HepG2 (cell line): ENCODE measurements at regions not wholly inside any gene's neighbourhood (a gene's known extent, or its start where the extent isn't known, plus 50 kb on each side); places are given as distances from the start of the nearest gene placed in this dataset.

Source experiments
- ATAC-seq: fragments of 200-7000 bp; cut with Tn5 transposase; 3 replicates; pipeline ENCODE4 v1.9.1; 2020; ENCODE audit warnings: mild to moderate bottlenecking, moderate library complexity
- BruUV-seq: library from RNA; stranded (reverse); fragments of 400-500 nt; replicated peaks from 2 replicates; lab custom pipeline; 2021; lab: Mats Ljungman, UMichigan
- CTCF ChIA-PET: fragments of 300-600 bp; formaldehyde crosslinking; extraction: SDS; loops from one replicate; lab custom pipeline; 2021; ENCODE audit warnings: low total read pairs, inconsistent platforms, low intra/inter-chr PET ratio; lab: Yijun Ruan, JAX
- POLR2A ChIA-PET: fragments of 350-600 bp; sonication (Branson Sonifier 250); formaldehyde crosslinking; loops from one replicate; lab custom pipeline; 2020; ENCODE audit warnings: antibody characterized with exemption, inconsistent platforms; lab: Yijun Ruan, JAX
- DNase-seq: peaks from one replicate; pipeline ENCODE4 v3.0.0-alpha.2; 2015; ENCODE audit warnings: low spot score
- FAIRE-seq: peaks from 3 replicates; lab custom pipeline; 2011; peaks lifted over from hg19 to GRCh38; lab: Jason Lieb, UNC
- H2AFZ ChIP-seq: one replicate; pipeline ENCODE4 v1.6.1; 2011; ENCODE audit warnings: low read length, inconsistent platforms
- H3K27ac ChIP-seq: fragments of 300-600 bp; 3 replicates; pipeline ENCODE4 v1.8.0; 2011; ENCODE audit warnings: mixed run types, mild to moderate bottlenecking, mixed read lengths, low read length, inconsistent platforms; ENCODE audit not compliant: insufficient read depth; ENCODE audit errors: extremely low read length
- H3K27me3 ChIP-seq, 2 experiments: fragments of 200-600 bp in 1 of 2; 2 replicates in 1 of 2; 3 replicates in 1 of 2; pipeline versions ENCODE4 v1.6.0 to v1.8.0; 2011; ENCODE audit warnings: low read length in 2 of 2, mild to moderate bottlenecking in 2 of 2, moderate library complexity in 2 of 2, inconsistent platforms in 1 of 2; ENCODE audit not compliant: insufficient read depth in 2 of 2, control insufficient read depth in 1 of 2
- H3K36me3 ChIP-seq, 2 experiments: fragments of 200-600 bp in 1 of 2; replicated peaks in 1 of 2; 2 replicates in 1 of 2; 3 replicates in 1 of 2; pipeline versions ENCODE4 v1.5.1 to v1.8.0; 2011; ENCODE audit warnings: low read length in 2 of 2, inconsistent platforms in 1 of 2; ENCODE audit not compliant: insufficient read depth in 2 of 2, control insufficient read depth in 1 of 2
- H3K4me1 ChIP-seq: 2 replicates; pipeline ENCODE4 v1.5.1; 2012; ENCODE audit warnings: low read length, inconsistent platforms; ENCODE audit not compliant: insufficient read depth
- H3K4me2 ChIP-seq: 2 replicates; pipeline ENCODE4 v1.6.0; 2011; ENCODE audit warnings: low read depth, low read length, inconsistent platforms
- H3K4me3 ChIP-seq, 3 experiments: fragments of 200-600 bp in 1 of 3; sonication (generic), shearing (Covaris generic) in 1 of 3; replicated peaks in 1 of 3; 2 replicates each; pipeline ENCODE4 v1.5.1; 2011 to 2016; ENCODE audit warnings: low read length in 3 of 3, inconsistent platforms in 2 of 3, low read depth in 2 of 3, mild to moderate bottlenecking in 2 of 3, control low read depth in 1 of 3, mixed read lengths in 1 of 3; ENCODE audit not compliant: insufficient read depth in 1 of 3
- H3K79me2 ChIP-seq: one replicate; pipeline ENCODE4 v1.6.1; 2011; ENCODE audit warnings: low read length, inconsistent platforms; ENCODE audit not compliant: insufficient read depth
- H3K9ac ChIP-seq: 2 replicates; pipeline ENCODE4 v1.6.0; 2011; ENCODE audit warnings: mild to moderate bottlenecking, low read depth, low read length, inconsistent platforms; ENCODE audit not compliant: insufficient read depth
- H3K9me3 ChIP-seq: 2 replicates; pipeline ENCODE4 v1.5.1; 2012; ENCODE audit warnings: mild to moderate bottlenecking, low read length
- H4K20me1 ChIP-seq: 2 replicates; pipeline ENCODE4 v1.6.0; 2011; ENCODE audit warnings: inconsistent platforms, mild to moderate bottlenecking, low read length, moderate library complexity; ENCODE audit not compliant: insufficient read depth
- DNMT3B ChIP-seq: conservative IDR thresholded peaks from 2 replicates; pipeline ENCODE4 v1.6.1; 2016; ENCODE audit warnings: missing biosample characterization, control low read depth
- ETV5 ChIP-seq: IDR thresholded peaks from 2 replicates; pipeline ENCODE4 v1.6.1; 2018; ENCODE audit warnings: missing biosample characterization, missing genetic modification reagents, inconsistent platforms, borderline replicate concordance
- FOXK2 ChIP-seq: fragments of 450-650 bp; IDR thresholded peaks from 2 replicates; pipeline ENCODE4 v1.6.1; 2016
- HCFC1 ChIP-seq: fragments of 150-350 bp; IDR thresholded peaks from 2 replicates; pipeline ENCODE4 v1.6.1; 2014; ENCODE audit warnings: low read depth, low read length
- IRF9 ChIP-seq: sonication (generic); formaldehyde crosslinking; IDR thresholded peaks from 2 replicates; pipeline ENCODE4 v1.8.0; 2022; ENCODE audit warnings: missing genetic modification reagents, mild to moderate bottlenecking, borderline replicate concordance
- KLF13 ChIP-seq: sonication (generic); formaldehyde crosslinking; IDR thresholded peaks from 2 replicates; pipeline ENCODE4 v1.4.0; 2020; ENCODE audit warnings: mild to moderate bottlenecking, missing genetic modification reagents
- PTBP1 ChIP-seq: fragments of 200-400 bp; formaldehyde crosslinking; IDR thresholded peaks from 2 replicates; pipeline ENCODE4 v1.6.1; 2018; ENCODE audit warnings: low read length, low read depth; ENCODE audit not compliant: poor library complexity, severe bottlenecking
- TCF7 ChIP-seq: sonication (generic); IDR thresholded peaks from 2 replicates; pipeline ENCODE4 v1.6.1; 2016; ENCODE audit warnings: antibody characterized with exemption, low read depth
- TEF ChIP-seq: sonication (generic); formaldehyde crosslinking; IDR thresholded peaks from 2 replicates; pipeline ENCODE4 v1.5.0; 2020; ENCODE audit warnings: missing genetic modification reagents
- ZNF235 ChIP-seq: sonication (generic); formaldehyde crosslinking; IDR thresholded peaks from 2 replicates; pipeline ENCODE4 v1.8.1; 2023; ENCODE audit warnings: mild to moderate bottlenecking, missing genetic modification reagents, borderline replicate concordance
- ZNF367 ChIP-seq: sonication (generic); formaldehyde crosslinking; IDR thresholded peaks from 2 replicates; pipeline ENCODE4 v1.4.0; 2020; ENCODE audit warnings: missing genetic modification reagents, borderline replicate concordance
- ZNF567 ChIP-seq: sonication (generic); formaldehyde crosslinking; IDR thresholded peaks from 2 replicates; pipeline ENCODE4 v1.8.1; 2023; ENCODE audit warnings: mild to moderate bottlenecking, missing genetic modification reagents, borderline replicate concordance
- ZSCAN22 ChIP-seq: sonication (generic); formaldehyde crosslinking; IDR thresholded peaks from 2 replicates; pipeline ENCODE4 v1.4.0; 2020; ENCODE audit warnings: mild to moderate bottlenecking, missing genetic modification reagents
- WGBS: methylation state at CpG from one replicate; pipeline ENCODE4 v1.1.6; 2017; ENCODE audit warnings: low lambda C conversion rate; 5-methylcytosine and 5-hydroxymethylcytosine counted together
- in situ Hi-C: cut with HindIII; loops from 2 replicates; pipeline ENCODE4 v1.10.0; 2017; ENCODE audit warnings: low pct_unique_long_range_greater_than_20kb; ENCODE audit not compliant: extremely low pct_ligation_motif_present
- intact Hi-C: fragments of 100-400 bp; cut with micrococcal nuclease; formaldehyde crosslinking; loops from one replicate; pipeline ENCODE4 v1.10.0; 2022; ENCODE audit not compliant: unreplicated experiment

- BruUV-seq, result no TSS peak
- no peaks in the 10 kb centered on the region for H3K79me2 ChIP-seq
- no peak overlapping the region for H3K27ac ChIP-seq
- no peak overlapping the region for H3K9ac ChIP-seq
- ATAC-seq, result peak; percentile 44; the same call in 1 of the 3 replicates
- FAIRE-seq, result no peak
- POLR2A ChIA-PET, result no interaction called here
- H3K9me3 ChIP-seq, result no peaks in the 10 kb centered on the region
- H3K27me3 ChIP-seq, result no peaks in the 10 kb centered on the region
- peak; percentile 3 for DNase-seq
- no peak overlapping the region for H3K4me3 ChIP-seq
- H3K4me2 ChIP-seq, result no peak overlapping the region
- CTCF ChIA-PET, result no interaction called here
- no peaks in the 10 kb centered on the region for H3K4me1 ChIP-seq
- WGBS, result 3% methylated on average over 1 of the region's 1 CpG
- H4K20me1 ChIP-seq, result no peaks in the 10 kb centered on the region
- TF ChIP-seq IRF9 (CRISPR knock-in tag) (no peak), TCF7 (no peak), ZNF567 (CRISPR knock-in tag) (no peak), FOXK2 (no peak), PTBP1 (no peak), HCFC1 (no peak), ETV5 (CRISPR knock-in tag) (no peak), ZSCAN22 (CRISPR knock-in tag) (no peak), ZNF235 (CRISPR knock-in tag) (no peak), DNMT3B (CRISPR knock-in tag) (no peak), KLF13 (CRISPR knock-in tag) (no peak), ZNF367 (CRISPR knock-in tag) (no peak), TEF (CRISPR knock-in tag) (no peak)
- intact Hi-C loops (no loop called here), in situ Hi-C loops (no loop called here)
- no peak overlapping the region for H2AFZ ChIP-seq
- H3K36me3 ChIP-seq, result no peaks in the 10 kb centered on the region
These were observed 537.4 kb downstream of the SLITRK6 start for GRCh38 chr13:85261757-85262346.
